Astrocyte (in vitro differentiated cells and primary cell): ENCODE measurements at regions not wholly inside any gene's neighbourhood (a gene's known extent, or its start where the extent isn't known, plus 50 kb on each side); places are given as distances from the start of the nearest gene placed in this dataset.

ENCODE experiments used
- DNase-seq: peaks from one replicate; pipeline ENCODE4 v3.0.0-alpha.2; 2010; ENCODE audit warnings: low read depth
- FAIRE-seq: peaks from 2 replicates; lab custom pipeline; 2011; peaks lifted over from hg19 to GRCh38; lab: Jason Lieb, UNC
- H2AFZ ChIP-seq: 2 replicates; pipeline ENCODE4 v1.6.0; 2012; ENCODE audit warnings: low read depth, low read length, inconsistent platforms
- H3K27ac ChIP-seq: 2 replicates; pipeline ENCODE4 v1.5.1; 2011; ENCODE audit warnings: low read depth, low read length, inconsistent platforms
- H3K27me3 ChIP-seq: 2 replicates; pipeline ENCODE4 v1.6.0; 2011; ENCODE audit warnings: low read length, inconsistent platforms; ENCODE audit not compliant: insufficient read depth
- H3K36me3 ChIP-seq: 2 replicates; pipeline ENCODE4 v1.5.1; 2011; ENCODE audit warnings: low read length, inconsistent platforms; ENCODE audit not compliant: insufficient read depth
- H3K4me1 ChIP-seq: 2 replicates; pipeline ENCODE4 v1.5.1; 2011; ENCODE audit warnings: low read length, inconsistent platforms; ENCODE audit not compliant: insufficient read depth
- H3K4me2 ChIP-seq: 2 replicates; pipeline ENCODE4 v1.6.0; 2012; ENCODE audit warnings: low read length, inconsistent platforms
- H3K4me3 ChIP-seq: 2 replicates; pipeline ENCODE4 v1.5.1; 2011; ENCODE audit warnings: low read depth, mild to moderate bottlenecking, low read length, inconsistent platforms; ENCODE audit not compliant: insufficient read depth
- H3K79me2 ChIP-seq: 2 replicates; pipeline ENCODE4 v1.6.0; 2012; ENCODE audit warnings: mild to moderate bottlenecking, low read length, inconsistent platforms; ENCODE audit not compliant: insufficient read depth
- H3K9ac ChIP-seq: 2 replicates; pipeline ENCODE4 v1.6.0; 2012; ENCODE audit warnings: mild to moderate bottlenecking, low read length, inconsistent platforms
- H3K9me3 ChIP-seq: 2 replicates; pipeline ENCODE4 v1.5.1; 2012; ENCODE audit warnings: low read depth, mild to moderate bottlenecking, low read length, inconsistent platforms; ENCODE audit not compliant: insufficient read depth
- H4K20me1 ChIP-seq: 2 replicates; pipeline ENCODE4 v1.6.0; 2012; ENCODE audit warnings: low read length, inconsistent platforms; ENCODE audit not compliant: insufficient read depth
- H3K27ac Mint-ChIP-seq: one replicate; pipeline ENCODE4 v1.8.0; 2021; ENCODE audit warnings: mild to moderate bottlenecking, mixed read lengths; ENCODE audit not compliant: unreplicated experiment
- H3K27me3 Mint-ChIP-seq: one replicate; pipeline ENCODE4 v1.8.0; 2021; ENCODE audit warnings: low read depth, mixed read lengths; ENCODE audit not compliant: unreplicated experiment
- H3K36me3 Mint-ChIP-seq: one replicate; pipeline ENCODE4 v1.8.0; 2021; ENCODE audit warnings: low read depth, mixed read lengths; ENCODE audit not compliant: unreplicated experiment
- H3K4me1 Mint-ChIP-seq: one replicate; pipeline ENCODE4 v1.8.0; 2021; ENCODE audit warnings: low read depth, mixed read lengths; ENCODE audit not compliant: unreplicated experiment
- H3K4me3 Mint-ChIP-seq: one replicate; pipeline ENCODE4 v1.8.0; 2021; ENCODE audit warnings: mild to moderate bottlenecking, moderate library complexity, mixed read lengths; ENCODE audit not compliant: unreplicated experiment
- H3K9me3 Mint-ChIP-seq: one replicate; pipeline ENCODE4 v1.8.0; 2021; ENCODE audit warnings: mild to moderate bottlenecking, mixed read lengths; ENCODE audit not compliant: unreplicated experiment
- CTCF ChIP-seq: IDR thresholded peaks from 2 replicates; pipeline ENCODE4 v1.5.1; 2011; ENCODE audit warnings: low read depth, mild to moderate bottlenecking, inconsistent platforms, low read length, moderate library complexity; ENCODE audit not compliant: insufficient read depth
- EZH2 ChIP-seq: IDR thresholded peaks from 2 replicates; pipeline ENCODE4 v1.6.1; 2012; ENCODE audit warnings: mild to moderate bottlenecking, low read length, inconsistent platforms; ENCODE audit not compliant: insufficient read depth

GRCh38 chr10:124240839-124241291 is 147.5 kb upstream of the CHST15 start:
- no peak overlapping the region for H3K4me3 Mint-ChIP-seq
- Histone ChIP-seq H3K4me1 (no peaks in the 10 kb centered on the region), H3K9ac (no peak overlapping the region), H3K4me3 (no peak overlapping the region), H3K4me2 (no peak overlapping the region), H4K20me1 (no peaks in the 10 kb centered on the region), H2AFZ (no peak overlapping the region), H3K36me3 (no peaks in the 10 kb centered on the region), H3K79me2 (no peaks in the 10 kb centered on the region), H3K27me3 (no peaks in the 10 kb centered on the region), H3K9me3 (no peaks in the 10 kb centered on the region), H3K27ac (no peak overlapping the region)
- no peak for FAIRE-seq
- peaks cover 30% of the 10 kb centered on the region for H3K27me3 Mint-ChIP-seq
- no peaks in the 10 kb centered on the region for H3K36me3 Mint-ChIP-seq
- no peak overlapping the region for H3K27ac Mint-ChIP-seq
- TF ChIP-seq CTCF, result no peak
- no peak for TF ChIP-seq EZH2
- H3K4me1 Mint-ChIP-seq, result no peaks in the 10 kb centered on the region
- no peaks in the 10 kb centered on the region for H3K9me3 Mint-ChIP-seq
- DNase-seq, result no peak

- Histone ChIP-seq H3K79me2 (no peaks in the 10 kb centered on the region), H2AFZ (no peak overlapping the region), H3K9ac (no peak overlapping the region), H3K36me3 (no peaks in the 10 kb centered on the region), H3K4me2 (no peak overlapping the region), H3K9me3 (no peaks in the 10 kb centered on the region), H3K4me1 (no peaks in the 10 kb centered on the region), H3K4me3 (no peak overlapping the region), H3K27ac (no peak overlapping the region), H4K20me1 (no peaks in the 10 kb centered on the region), H3K27me3 (no peaks in the 10 kb centered on the region)
- FAIRE-seq (no peak), DNase-seq (no peak)
- Mint-ChIP-seq H3K4me3 (no peak overlapping the region), H3K27me3 (peaks cover 27% of the 10 kb centered on the region), H3K4me1 (no peaks in the 10 kb centered on the region), H3K27ac (no peak overlapping the region), H3K9me3 (no peaks in the 10 kb centered on the region), H3K36me3 (no peaks in the 10 kb centered on the region)
- TF ChIP-seq CTCF (no peak), EZH2 (no peak)
Observed at GRCh38 chr10:124239696-124240095, 146.3 kb upstream of the CHST15 start.

- no peaks in the 10 kb centered on the region for H4K20me1 ChIP-seq
- no peak overlapping the region for H3K9ac ChIP-seq
- H3K4me2 ChIP-seq, result no peak overlapping the region
- Mint-ChIP-seq H3K4me1 (no peaks in the 10 kb centered on the region), H3K27ac (no peak overlapping the region), H3K4me3 (no peak overlapping the region), H3K27me3 (peaks cover 26% of the 10 kb centered on the region), H3K9me3 (no peaks in the 10 kb centered on the region), H3K36me3 (no peaks in the 10 kb centered on the region)
- no peak overlapping the region for H2AFZ ChIP-seq
- no peaks in the 10 kb centered on the region for H3K27me3 ChIP-seq
- TF ChIP-seq CTCF (no peak), EZH2 (no peak)
- H3K79me2 ChIP-seq, result no peaks in the 10 kb centered on the region
- no peaks in the 10 kb centered on the region for H3K36me3 ChIP-seq
- no peaks in the 10 kb centered on the region for H3K9me3 ChIP-seq
- no peak overlapping the region for H3K27ac ChIP-seq
- no peak for FAIRE-seq
- no peaks in the 10 kb centered on the region for H3K4me1 ChIP-seq
- no peak overlapping the region for H3K4me3 ChIP-seq
- no peak for DNase-seq
Observed at GRCh38 chr10:124239134-124239533, 145.7 kb upstream of the CHST15 start.
